Keratinocyte (primary cell): ENCODE measurements at regions not wholly inside any gene's neighbourhood (a gene's known extent, or its start where the extent isn't known, plus 50 kb on each side); places are given as distances from the start of the nearest gene placed in this dataset.

Experiments used
- DNase-seq: peaks from one replicate; pipeline ENCODE4 v3.0.0-alpha.2; 2011; ENCODE audit warnings: low read depth, missing footprints, low spot score
- FAIRE-seq: peaks from 2 replicates; lab custom pipeline; 2011; peaks lifted over from hg19 to GRCh38; lab: Jason Lieb, UNC
- H2AFZ ChIP-seq: 2 replicates; pipeline ENCODE4 v1.6.0; 2012; ENCODE audit warnings: low read length, control low read depth, inconsistent platforms; ENCODE audit not compliant: control insufficient read depth
- H3K27ac ChIP-seq: 2 replicates; pipeline ENCODE4 v1.5.1; 2011; ENCODE audit warnings: low read length; ENCODE audit not compliant: control insufficient read depth, insufficient read depth
- H3K27me3 ChIP-seq: 3 replicates; pipeline ENCODE4 v1.6.0; 2011; ENCODE audit warnings: low read length; ENCODE audit not compliant: control insufficient read depth, insufficient read depth; ENCODE audit errors: extremely low read depth
- H3K36me3 ChIP-seq, 2 experiments: 2 replicates in 1 of 2; 3 replicates in 1 of 2; pipeline ENCODE4 v1.5.1; 2011; ENCODE audit warnings: low read length in 2 of 2, mild to moderate bottlenecking in 1 of 2; ENCODE audit not compliant: control insufficient read depth in 2 of 2, insufficient read depth in 2 of 2; ENCODE audit errors: extremely low read depth in 1 of 2
- H3K4me1 ChIP-seq: 3 replicates; pipeline ENCODE4 v1.5.1; 2011; ENCODE audit warnings: low read length; ENCODE audit not compliant: control insufficient read depth, insufficient read depth; ENCODE audit errors: extremely low read depth
- H3K4me2 ChIP-seq: 3 replicates; pipeline ENCODE4 v1.6.0; 2011; ENCODE audit warnings: low read depth, low read length; ENCODE audit not compliant: control insufficient read depth, insufficient read depth; ENCODE audit errors: extremely low read depth
- H3K4me3 ChIP-seq, 3 experiments: fragments of 200-600 bp in 1 of 3; sonication (generic) in 1 of 3; 2 replicates in 2 of 3; 3 replicates in 1 of 3; pipeline ENCODE4 v1.5.1; 2011 to 2016; ENCODE audit warnings: low read length in 3 of 3, mild to moderate bottlenecking in 3 of 3, control low read depth in 2 of 3, inconsistent platforms in 1 of 3, low read depth in 1 of 3, mixed read lengths in 1 of 3, mixed run types in 1 of 3, moderate library complexity in 1 of 3; ENCODE audit not compliant: control insufficient read depth in 2 of 3, insufficient read depth in 2 of 3; ENCODE audit errors: extremely low read depth in 1 of 3
- H3K79me2 ChIP-seq: 2 replicates; pipeline ENCODE4 v1.6.0; 2012; ENCODE audit warnings: low read length; ENCODE audit not compliant: control insufficient read depth, insufficient read depth
- H3K9ac ChIP-seq: 3 replicates; pipeline ENCODE4 v1.6.0; 2011; ENCODE audit warnings: low read length; ENCODE audit not compliant: control insufficient read depth, insufficient read depth; ENCODE audit errors: extremely low read depth
- H3K9me1 ChIP-seq: 3 replicates; pipeline ENCODE4 v1.6.0; 2011; ENCODE audit warnings: low read length; ENCODE audit not compliant: control insufficient read depth, insufficient read depth; ENCODE audit errors: extremely low read depth
- H3K9me3 ChIP-seq: 2 replicates; pipeline ENCODE4 v1.5.1; 2012; ENCODE audit warnings: low read depth, low read length; ENCODE audit not compliant: control insufficient read depth
- H4K20me1 ChIP-seq: 3 replicates; pipeline ENCODE4 v1.6.0; 2011; ENCODE audit warnings: low read length; ENCODE audit not compliant: control insufficient read depth, insufficient read depth; ENCODE audit errors: extremely low read depth
- CTCF ChIP-seq, 3 experiments: IDR thresholded peaks in 1 of 3; conservative IDR thresholded peaks in 1 of 3; optimal IDR thresholded peaks in 1 of 3; 2 replicates in 2 of 3; 3 replicates in 1 of 3; pipeline versions ENCODE3 to v1.5.1; 2011; ENCODE audit warnings: low read length in 3 of 3, mild to moderate bottlenecking in 3 of 3, moderate library complexity in 2 of 3, control low read depth in 1 of 3, inconsistent platforms in 1 of 3; ENCODE audit not compliant: insufficient read depth in 2 of 3; ENCODE audit errors: extremely low read depth in 1 of 3
- EZH2 ChIP-seq: IDR thresholded peaks from one replicate; pipeline ENCODE4 v1.6.1; 2012; ENCODE audit warnings: inconsistent platforms, mild to moderate bottlenecking, low read length, moderate library complexity
- dilution Hi-C: fragments of 300-500 bp; cut with MboI; formaldehyde crosslinking; loops from one replicate; pipeline ENCODE4 v1.7.0; 2020; ENCODE audit warnings: low sequenced_read_pairs; ENCODE audit not compliant: extremely low pct_ligation_motif_present

- H3K4me1 ChIP-seq = no peaks in the 10 kb centered on the region
- TF ChIP-seq EZH2 (no peak), CTCF (optimal IDR thresholded peaks at IDR 0.05 in 1 of 3, IDR thresholded peaks at IDR 0.05 in 1 of 3, conservative IDR thresholded peaks at IDR 0.05 in 1 of 3; ENCODE audit: extremely low read depth in 1 of 3, insufficient read depth in 2 of 3, low read length in 3 of 3) (no peak)
- H3K4me3 ChIP-seq = no peak overlapping the region
- DNase-seq (no peak), FAIRE-seq (no peak)
- no peak overlapping the region for H3K9ac ChIP-seq
- H3K4me2 ChIP-seq = no peak overlapping the region
- no peaks in the 10 kb centered on the region for H3K27me3 ChIP-seq
- no peak overlapping the region for H3K27ac ChIP-seq
- H3K79me2 ChIP-seq = no peaks in the 10 kb centered on the region
- H3K36me3 ChIP-seq = no peaks in the 10 kb centered on the region
- dilution Hi-C loops = no loop called here
- H2AFZ ChIP-seq = no peak overlapping the region
- peaks cover 3% of the 10 kb centered on the region for H3K9me3 ChIP-seq
- H4K20me1 ChIP-seq = no peaks in the 10 kb centered on the region
- no peaks in the 10 kb centered on the region for H3K9me1 ChIP-seq
Observed at GRCh38 chr6:14620522-14620921, 502.9 kb downstream of the CD83 start.

GRCh38 chr6:14621518-14621917 lies 503.9 kb downstream of the CD83 start:
- no peak overlapping the region for H3K27ac ChIP-seq
- no peak overlapping the region for H3K9ac ChIP-seq
- H3K4me3 ChIP-seq = no peak overlapping the region
- TF ChIP-seq CTCF (optimal IDR thresholded peaks at IDR 0.05 in 1 of 3, IDR thresholded peaks at IDR 0.05 in 1 of 3, conservative IDR thresholded peaks at IDR 0.05 in 1 of 3; ENCODE audit: extremely low read depth in 1 of 3, insufficient read depth in 2 of 3, low read length in 3 of 3) (no peak), EZH2 (no peak)
- H3K79me2 ChIP-seq = no peaks in the 10 kb centered on the region
- dilution Hi-C loops = no loop called here
- no peak overlapping the region for H3K4me2 ChIP-seq
- H4K20me1 ChIP-seq = no peaks in the 10 kb centered on the region
- DNase-seq (no peak), FAIRE-seq (no peak)
- no peaks in the 10 kb centered on the region for H3K27me3 ChIP-seq
- no peaks in the 10 kb centered on the region for H3K9me1 ChIP-seq
- H2AFZ ChIP-seq = no peak overlapping the region
- H3K36me3 ChIP-seq = no peaks in the 10 kb centered on the region
- no peaks in the 10 kb centered on the region for H3K4me1 ChIP-seq
- H3K9me3 ChIP-seq = no peaks in the 10 kb centered on the region
